MM.1S (cell line): ENCODE measurements at regions not wholly inside any gene's neighbourhood (a gene's known extent, or its start where the extent isn't known, plus 50 kb on each side); places are given as distances from the start of the nearest gene placed in this dataset.

Experiments
- DNase-seq: peaks from one replicate; pipeline ENCODE4 v3.0.0-alpha.2; 2015
- H2AFZ ChIP-seq: fragments of 300-600 bp; sonication (generic); 2 replicates; pipeline ENCODE4 v1.6.0; 2016; ENCODE audit warnings: antibody characterized with exemption, low read length
- H3F3A ChIP-seq: fragments of 300-600 bp; sonication (generic); 2 replicates; pipeline ENCODE4 v1.6.1; 2016; ENCODE audit warnings: mild to moderate bottlenecking, antibody characterized with exemption, low read length, moderate library complexity, mixed read lengths; ENCODE audit not compliant: insufficient read depth
- H3K27ac ChIP-seq: fragments of 300-600 bp; sonication (generic); 2 replicates; pipeline ENCODE4 v1.5.1; 2016; ENCODE audit warnings: mild to moderate bottlenecking, low read length
- H3K27me3 ChIP-seq: fragments of 300-600 bp; sonication (generic); replicated peaks from 2 replicates; pipeline ENCODE4 v1.6.0; 2016; ENCODE audit warnings: low read length; ENCODE audit not compliant: insufficient read depth
- H3K36me3 ChIP-seq: fragments of 300-600 bp; sonication (generic); replicated peaks from 2 replicates; pipeline ENCODE4 v1.6.1; 2016; ENCODE audit warnings: mild to moderate bottlenecking, low read length, mixed read lengths; ENCODE audit not compliant: insufficient read depth
- H3K4me1 ChIP-seq: fragments of 300-600 bp; sonication (generic); 2 replicates; pipeline ENCODE4 v1.6.1; 2016; ENCODE audit warnings: low read length, mixed read lengths
- H3K4me2 ChIP-seq: fragments of 300-600 bp; sonication (generic); 2 replicates; pipeline ENCODE4 v1.6.0; 2016; ENCODE audit warnings: low read depth, low read length
- H3K4me3 ChIP-seq: fragments of 300-600 bp; sonication (generic); 2 replicates; pipeline ENCODE4 v1.5.1; 2016; ENCODE audit warnings: low read length, mixed read lengths
- H3K79me2 ChIP-seq: fragments of 300-600 bp; sonication (generic); 2 replicates; pipeline ENCODE4 v1.6.1; 2016; ENCODE audit warnings: mixed run types, low read length, mixed read lengths
- H3K9ac ChIP-seq: fragments of 300-600 bp; sonication (generic); 2 replicates; pipeline ENCODE4 v1.6.1; 2016; ENCODE audit warnings: low read length, mixed read lengths
- H3K9me2 ChIP-seq: fragments of 300-600 bp; sonication (generic); replicated peaks from 2 replicates; pipeline ENCODE4 v1.6.1; 2016; ENCODE audit warnings: mild to moderate bottlenecking, low read length, mixed read lengths; ENCODE audit not compliant: insufficient read depth
- H3K9me3 ChIP-seq: fragments of 300-600 bp; sonication (generic); replicated peaks from 2 replicates; pipeline ENCODE4 v1.6.1; 2016; ENCODE audit warnings: mild to moderate bottlenecking, low read length, mixed read lengths; ENCODE audit not compliant: insufficient read depth
- H4K20me1 ChIP-seq: fragments of 300-600 bp; sonication (generic); 2 replicates; pipeline ENCODE4 v1.6.1; 2016; ENCODE audit warnings: mild to moderate bottlenecking, low read length, moderate library complexity, mixed read lengths; ENCODE audit not compliant: insufficient read depth
- EZH2 ChIP-seq: fragments of 300-600 bp; sonication (generic); optimal IDR thresholded peaks from 2 replicates; pipeline ENCODE3; 2017; ENCODE audit warnings: low read depth, mild to moderate bottlenecking, antibody characterized with exemption, low read length, mixed read lengths
- EZH2phosphoT487 ChIP-seq: fragments of 300-600 bp; sonication (generic); IDR thresholded peaks from 2 replicates; pipeline ENCODE4 v1.6.1; 2018; ENCODE audit warnings: antibody characterized with exemption, low read length
- TF ChIP-seq, protein P1 (sequence below): fragments of 300-600 bp; sonication (generic); IDR thresholded peaks from 2 replicates; pipeline ENCODE4 v1.5.1; 2016; ENCODE audit warnings: antibody characterized with exemption, low read length, mixed read lengths

DNA sequence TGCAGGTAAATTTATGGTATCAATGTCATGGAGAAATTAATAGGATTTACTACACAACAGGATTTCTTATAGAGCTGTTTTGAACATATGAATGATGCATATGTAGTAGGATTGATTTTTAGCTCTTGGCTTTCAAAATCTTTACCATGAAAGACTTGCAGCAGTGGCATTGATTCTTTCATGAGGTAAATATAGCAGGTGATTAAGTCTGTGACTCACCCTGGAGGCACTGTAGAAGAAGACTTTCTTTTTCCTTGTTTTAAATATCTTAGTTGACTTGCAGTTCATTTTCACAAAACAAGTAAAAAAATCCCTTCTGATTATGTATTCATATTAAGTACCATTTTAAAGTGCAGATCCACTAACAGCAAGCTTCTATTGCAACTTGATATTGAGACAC is 463.0 kb downstream of the FBXO15 start:
- H2AFZ ChIP-seq: no peak overlapping the region
- no peaks in the 10 kb centered on the region for H3K27me3 ChIP-seq
- no peaks in the 10 kb centered on the region for H3K9me3 ChIP-seq
- H3K36me3 ChIP-seq: no peaks in the 10 kb centered on the region
- H3F3A ChIP-seq: 0 out of 2 replicates have a peak, but pooled peaks cover 8% of the 10 kb centered on the region
- DNase-seq: no peak
- H4K20me1 ChIP-seq: no peaks in the 10 kb centered on the region
- H3K4me3 ChIP-seq: no peak overlapping the region
- H3K79me2 ChIP-seq: no peaks in the 10 kb centered on the region
- H3K4me1 ChIP-seq: peaks cover 15% of the 10 kb centered on the region
- peak overlapping the region; percentile 11; the same call in 1 of the 2 replicates for H3K4me2 ChIP-seq
- H3K9ac ChIP-seq: no peak overlapping the region
- H3K27ac ChIP-seq: peak overlapping the region; percentile 81; the same call in 1 of the 2 replicates
- no peaks in the 10 kb centered on the region for H3K9me2 ChIP-seq
- TF ChIP-seq, protein P1, sequence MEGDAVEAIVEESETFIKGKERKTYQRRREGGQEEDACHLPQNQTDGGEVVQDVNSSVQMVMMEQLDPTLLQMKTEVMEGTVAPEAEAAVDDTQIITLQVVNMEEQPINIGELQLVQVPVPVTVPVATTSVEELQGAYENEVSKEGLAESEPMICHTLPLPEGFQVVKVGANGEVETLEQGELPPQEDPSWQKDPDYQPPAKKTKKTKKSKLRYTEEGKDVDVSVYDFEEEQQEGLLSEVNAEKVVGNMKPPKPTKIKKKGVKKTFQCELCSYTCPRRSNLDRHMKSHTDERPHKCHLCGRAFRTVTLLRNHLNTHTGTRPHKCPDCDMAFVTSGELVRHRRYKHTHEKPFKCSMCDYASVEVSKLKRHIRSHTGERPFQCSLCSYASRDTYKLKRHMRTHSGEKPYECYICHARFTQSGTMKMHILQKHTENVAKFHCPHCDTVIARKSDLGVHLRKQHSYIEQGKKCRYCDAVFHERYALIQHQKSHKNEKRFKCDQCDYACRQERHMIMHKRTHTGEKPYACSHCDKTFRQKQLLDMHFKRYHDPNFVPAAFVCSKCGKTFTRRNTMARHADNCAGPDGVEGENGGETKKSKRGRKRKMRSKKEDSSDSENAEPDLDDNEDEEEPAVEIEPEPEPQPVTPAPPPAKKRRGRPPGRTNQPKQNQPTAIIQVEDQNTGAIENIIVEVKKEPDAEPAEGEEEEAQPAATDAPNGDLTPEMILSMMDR: no peak
- no peak for TF ChIP-seq EZH2phosphoT487
- TF ChIP-seq EZH2: no peak

GRCh38 chr18:73683409-73684238 is 464.0 kb downstream of the FBXO15 start:
- Histone ChIP-seq H3K4me2 (peak overlapping the region; percentile 18; the same call in 1 of the 2 replicates), H3K27me3 (no peaks in the 10 kb centered on the region), H3K79me2 (no peaks in the 10 kb centered on the region), H3K9ac (no peak overlapping the region), H3K4me3 (no peak overlapping the region), H3K36me3 (no peaks in the 10 kb centered on the region), H3K4me1 (peaks cover 15% of the 10 kb centered on the region), H3F3A (0 out of 2 replicates have a peak, but pooled peaks cover 8% of the 10 kb centered on the region), H3K9me3 (no peaks in the 10 kb centered on the region), H4K20me1 (no peaks in the 10 kb centered on the region), H3K9me2 (no peaks in the 10 kb centered on the region), H2AFZ (peak overlapping the region; percentile 12; the same call in 1 of the 2 replicates), H3K27ac (peak overlapping the region; percentile 81; the same call in 1 of the 2 replicates)
- no peak for TF ChIP-seq EZH2
- TF ChIP-seq, protein P1: no peak
- no peak for TF ChIP-seq EZH2phosphoT487
- peak; percentile 46 for DNase-seq

- Histone ChIP-seq H3K36me3 (no peaks in the 10 kb centered on the region), H3K27ac (no peak overlapping the region), H3F3A (0 out of 2 replicates have a peak, but pooled peaks cover 8% of the 10 kb centered on the region), H3K9ac (no peak overlapping the region), H3K9me3 (no peaks in the 10 kb centered on the region), H3K27me3 (no peaks in the 10 kb centered on the region), H3K4me1 (peaks cover 15% of the 10 kb centered on the region), H3K4me3 (no peak overlapping the region), H3K4me2 (no peak overlapping the region), H4K20me1 (no peaks in the 10 kb centered on the region), H2AFZ (no peak overlapping the region), H3K9me2 (0 out of 2 replicates have a peak, but pooled peaks cover 3% of the 10 kb centered on the region), H3K79me2 (no peaks in the 10 kb centered on the region)
- TF ChIP-seq, protein P1: no peak
- TF ChIP-seq EZH2phosphoT487: no peak
- TF ChIP-seq EZH2: no peak
- DNase-seq: no peak
Observed at GRCh38 chr18:73681912-73682311, 465.7 kb downstream of the FBXO15 start.
